ENCODE measurements at regions not wholly inside any gene's neighbourhood (a gene's known extent, or its start where the extent isn't known, plus 50 kb on each side); places are given as distances from the start of the nearest gene placed in this dataset.

- TF ChIP-seq CTCF (IDR thresholded peaks at IDR 0.05; ENCODE audit: low read depth, low read length) (no peak), EZH2phosphoT487 (IDR thresholded peaks at IDR 0.05; ENCODE audit: low read depth) (no peak)
Observed at GRCh38 chr4:160399826-160400225, 1296.9 kb downstream of the RAPGEF2 start.

Data from OCI-LY3 (cell line).